ENCODE measurements at regions not wholly inside any gene's neighbourhood (a gene's known extent, or its start where the extent isn't known, plus 50 kb on each side); places are given as distances from the start of the nearest gene placed in this dataset.

GRCh38 chr9:129349665-129349947 lies 171.5 kb upstream of the IER5L start:
- H3K4me1 ChIP-seq = no peaks in the 10 kb centered on the region
- H3K27ac ChIP-seq = no peak overlapping the region
- H3K4me3 ChIP-seq = no peak overlapping the region
- H3K9ac ChIP-seq (ENCODE audit: low read depth in 2 of 2, low read length in 2 of 2) = no peak overlapping the region
- no peaks in the 10 kb centered on the region for H3K27me3 ChIP-seq
- no peak for DNase-seq
- no peak for TF ChIP-seq CTCF (IDR thresholded peaks at IDR 0.05)
- H3K36me3 ChIP-seq = no peaks in the 10 kb centered on the region
- intact Hi-C loops (cut with DNase I) = no loop called here
- H3K9me3 ChIP-seq = no peaks in the 10 kb centered on the region

- Histone ChIP-seq H3K9ac (ENCODE audit: low read depth in 2 of 2, low read length in 2 of 2) (no peak overlapping the region), H3K4me3 (no peak overlapping the region), H3K9me3 (no peaks in the 10 kb centered on the region), H3K36me3 (no peaks in the 10 kb centered on the region), H3K4me1 (no peaks in the 10 kb centered on the region), H3K27ac (no peak overlapping the region), H3K27me3 (no peaks in the 10 kb centered on the region)
- intact Hi-C loops (cut with DNase I) = no loop called here
- no peak for DNase-seq
- no peak for TF ChIP-seq CTCF (IDR thresholded peaks at IDR 0.05)
Measured at GRCh38 chr9:129348890-129349664, 171.0 kb upstream of the IER5L start.

GRCh38 chr9:129347316-129348120 lies 169.5 kb upstream of the IER5L start:
- TF ChIP-seq CTCF (IDR thresholded peaks at IDR 0.05) = no peak
- intact Hi-C loops (cut with DNase I) = no loop called here
- Histone ChIP-seq H3K4me3 (no peak overlapping the region), H3K27ac (no peak overlapping the region), H3K9me3 (no peaks in the 10 kb centered on the region), H3K27me3 (no peaks in the 10 kb centered on the region), H3K9ac (ENCODE audit: low read depth in 2 of 2, low read length in 2 of 2) (no peak overlapping the region), H3K36me3 (no peaks in the 10 kb centered on the region), H3K4me1 (no peaks in the 10 kb centered on the region)
- DNase-seq = no peak

GRCh38 chr9:129346046-129346445 lies 168.0 kb upstream of the IER5L start:
- Histone ChIP-seq H3K36me3 (no peaks in the 10 kb centered on the region), H3K9ac (ENCODE audit: low read depth in 2 of 2, low read length in 2 of 2) (no peak overlapping the region), H3K4me1 (no peaks in the 10 kb centered on the region), H3K9me3 (no peaks in the 10 kb centered on the region), H3K4me3 (no peak overlapping the region), H3K27ac (no peak overlapping the region), H3K27me3 (no peaks in the 10 kb centered on the region)
- DNase-seq = no peak
- TF ChIP-seq CTCF (IDR thresholded peaks at IDR 0.05) = no peak
- intact Hi-C loops (cut with DNase I) = no loop called here

GRCh38 chr9:129344641-129345495 lies 166.8 kb upstream of the IER5L start:
- H3K4me1 ChIP-seq = no peaks in the 10 kb centered on the region
- TF ChIP-seq CTCF (IDR thresholded peaks at IDR 0.05) = no peak
- H3K36me3 ChIP-seq = no peaks in the 10 kb centered on the region
- H3K9me3 ChIP-seq = no peaks in the 10 kb centered on the region
- intact Hi-C loops (cut with DNase I) = no loop called here
- no peak overlapping the region for H3K9ac ChIP-seq (ENCODE audit: low read depth in 2 of 2, low read length in 2 of 2)
- no peaks in the 10 kb centered on the region for H3K27me3 ChIP-seq
- H3K4me3 ChIP-seq = no peak overlapping the region
- no peak for DNase-seq
- no peak overlapping the region for H3K27ac ChIP-seq

All from colonic mucosa (tissue), 4 donors.